WTC11 (cell line): ENCODE measurements at regions not wholly inside any gene's neighbourhood (a gene's known extent, or its start where the extent isn't known, plus 50 kb on each side); places are given as distances from the start of the nearest gene placed in this dataset.

Experiments
- ATAC-seq: fragments of 200-7000 bp; cut with Tn5 transposase; 2 replicates; pipeline ENCODE4 v1.10.0; 2021; ENCODE audit warnings: mild to moderate bottlenecking, moderate library complexity
- CTCF ChIA-PET: fragments of 300-600 bp; sonication (Branson Sonifier 250); formaldehyde crosslinking; loops from one replicate; lab custom pipeline; 2021; ENCODE audit warnings: antibody characterized with exemption; lab: Charles Lee
- POLR2A ChIA-PET: fragments of 350-600 bp; sonication (Branson Sonifier 250); formaldehyde crosslinking; loops from one replicate; lab custom pipeline; 2021; ENCODE audit warnings: antibody characterized with exemption; lab: Charles Lee
- DNase-seq: peaks from one replicate; pipeline ENCODE4 v3.0.0; 2021; ENCODE audit warnings: low spot score
- H3K27ac Mint-ChIP-seq: 2 replicates; pipeline ENCODE4 v1.8.0; 2021; ENCODE audit warnings: mixed read lengths
- H3K27me3 Mint-ChIP-seq: 2 replicates; pipeline ENCODE4 v1.8.0; 2021; ENCODE audit warnings: low read depth, mild to moderate bottlenecking, moderate library complexity, mixed read lengths
- H3K36me3 Mint-ChIP-seq: 2 replicates; pipeline ENCODE4 v1.8.0; 2021; ENCODE audit warnings: mixed read lengths
- H3K4me1 Mint-ChIP-seq: 2 replicates; pipeline ENCODE4 v1.8.0; 2022; ENCODE audit warnings: mixed read lengths
- H3K4me3 Mint-ChIP-seq: 2 replicates; pipeline ENCODE4 v1.8.0; 2021; ENCODE audit warnings: mild to moderate bottlenecking, moderate library complexity, mixed read lengths
- H3K9me3 Mint-ChIP-seq: 2 replicates; pipeline ENCODE4 v1.8.0; 2021; ENCODE audit warnings: mixed read lengths
- CREM ChIP-seq: sonication (generic); formaldehyde crosslinking; IDR thresholded peaks from 2 replicates; pipeline ENCODE4 v1.8.1; 2022; ENCODE audit warnings: mild to moderate bottlenecking, missing genetic modification reagents, moderate library complexity
- GRHL2 ChIP-seq: fragments of 250-450 bp; sonication (Bioruptor Pico); IDR thresholded peaks from 2 replicates; pipeline ENCODE4 v1.8.0; 2022; ENCODE audit warnings: mild to moderate bottlenecking, moderate library complexity; ENCODE audit not compliant: insufficient replicate concordance, severe bottlenecking
- JUN ChIP-seq: sonication (generic); formaldehyde crosslinking; IDR thresholded peaks from 2 replicates; pipeline ENCODE4 v1.8.0; 2023; ENCODE audit warnings: mild to moderate bottlenecking, missing genetic modification reagents
- MYBL2 ChIP-seq: sonication (generic); formaldehyde crosslinking; IDR thresholded peaks from 2 replicates; pipeline ENCODE4 v1.8.1; 2023; ENCODE audit warnings: mild to moderate bottlenecking, moderate library complexity, missing genetic modification reagents
- NFATC4 ChIP-seq: fragments of 250-450 bp; sonication (Bioruptor Pico); IDR thresholded peaks from 2 replicates; pipeline ENCODE4 v1.9.0; 2021; ENCODE audit warnings: mild to moderate bottlenecking
- NFYB ChIP-seq: sonication (generic); formaldehyde crosslinking; conservative IDR thresholded peaks from 2 replicates; pipeline ENCODE4 v1.8.0; 2022; ENCODE audit warnings: low read depth, missing genetic modification reagents
- NR2C2 ChIP-seq: sonication (generic); formaldehyde crosslinking; IDR thresholded peaks from 2 replicates; pipeline ENCODE4 v1.8.0; 2022; ENCODE audit warnings: mild to moderate bottlenecking, missing genetic modification reagents
- NR3C1 ChIP-seq: sonication (generic); formaldehyde crosslinking; conservative IDR thresholded peaks from 2 replicates; pipeline ENCODE4 v1.8.1; 2023; ENCODE audit warnings: low read depth, mild to moderate bottlenecking, missing genetic modification reagents
- RELA ChIP-seq: sonication (generic); formaldehyde crosslinking; IDR thresholded peaks from 2 replicates; pipeline ENCODE4 v1.8.1; 2022; ENCODE audit warnings: missing genetic modification reagents, mild to moderate bottlenecking, borderline replicate concordance
- TCF7 ChIP-seq: sonication (generic); formaldehyde crosslinking; IDR thresholded peaks from 2 replicates; pipeline ENCODE4 v1.8.0; 2022; ENCODE audit warnings: mild to moderate bottlenecking, low read depth, missing genetic modification reagents, moderate library complexity
- ZNF121 ChIP-seq: sonication (generic); formaldehyde crosslinking; IDR thresholded peaks from 2 replicates; pipeline ENCODE4 v1.8.0; 2023; ENCODE audit warnings: missing genetic modification reagents
- ZNF671 ChIP-seq: fragments of 250-450 bp; sonication (Bioruptor Pico); IDR thresholded peaks from 2 replicates; pipeline ENCODE4 v1.8.0; 2021; ENCODE audit warnings: mild to moderate bottlenecking
- TF ChIP-seq, protein P1 (sequence below): fragments of 250-450 bp; sonication (Bioruptor Pico); IDR thresholded peaks from 2 replicates; pipeline ENCODE4 v2.1.2; 2022; ENCODE audit warnings: mild to moderate bottlenecking, moderate library complexity
- TF ChIP-seq, protein P2 (sequence below): sonication (generic); formaldehyde crosslinking; IDR thresholded peaks from 2 replicates; pipeline ENCODE4 v1.8.0; 2022; ENCODE audit warnings: mild to moderate bottlenecking, missing genetic modification reagents
- TF ChIP-seq, protein P3 (sequence below): sonication (generic); formaldehyde crosslinking; IDR thresholded peaks from 2 replicates; pipeline ENCODE4 v1.8.0; 2023; ENCODE audit warnings: missing genetic modification reagents, mild to moderate bottlenecking, borderline replicate concordance
- TF ChIP-seq, protein P4 (sequence below): sonication (generic); formaldehyde crosslinking; IDR thresholded peaks from 2 replicates; pipeline ENCODE4 v1.8.1; 2022; ENCODE audit warnings: low read depth, mild to moderate bottlenecking, moderate library complexity, missing genetic modification reagents, borderline replicate concordance
- TF ChIP-seq, protein P5 (sequence below): sonication (generic); formaldehyde crosslinking; IDR thresholded peaks from 2 replicates; pipeline ENCODE4 v1.8.0; 2022; ENCODE audit warnings: mild to moderate bottlenecking, missing genetic modification reagents

DNA sequence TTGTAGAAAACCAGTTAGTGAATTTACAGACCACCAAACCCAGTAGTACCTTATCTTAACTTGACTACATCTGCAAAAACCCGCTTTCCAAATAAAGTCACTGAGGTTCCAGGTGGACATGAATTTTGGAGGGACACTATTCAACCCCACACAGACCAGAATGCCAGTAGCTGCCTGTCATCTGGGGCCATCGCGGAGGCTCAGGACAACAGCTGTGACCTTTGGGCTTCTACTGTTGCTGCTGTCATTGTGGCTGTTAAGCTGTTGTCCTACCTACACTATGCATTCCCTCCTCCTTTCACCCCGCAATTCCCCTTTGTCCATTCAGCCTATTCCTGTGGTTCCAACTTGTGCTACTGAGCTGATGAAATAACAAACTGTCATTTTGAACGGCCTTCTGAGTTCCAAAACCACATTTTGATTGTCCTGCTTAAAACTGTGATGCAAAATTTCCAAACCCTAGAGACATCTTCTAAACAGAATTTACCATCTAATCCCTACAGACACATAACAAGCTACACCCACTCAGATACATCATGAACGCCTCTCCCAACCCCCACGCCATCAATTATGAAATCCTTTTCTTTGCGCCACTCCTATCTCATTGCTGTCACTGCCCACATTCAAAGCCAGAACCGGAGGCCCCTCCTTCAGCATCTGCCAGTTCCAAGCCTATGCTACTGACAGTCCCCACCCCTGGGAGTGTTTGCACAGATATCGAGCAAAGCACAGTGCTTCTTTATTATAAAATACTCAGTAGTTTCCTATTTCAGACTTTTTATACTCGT is 125.0 kb downstream of the C6orf118 start:
- DNase-seq (no peak), ATAC-seq (no peak)
- ChIA-PET CTCF (interaction anchor here (0.8 kb wide), 1 partner anchor 60 kb away, joined by 4 read pairs; no protein-coding TSS in a partner anchor), POLR2A (no interaction called here)
- TF ChIP-seq, protein P1, sequence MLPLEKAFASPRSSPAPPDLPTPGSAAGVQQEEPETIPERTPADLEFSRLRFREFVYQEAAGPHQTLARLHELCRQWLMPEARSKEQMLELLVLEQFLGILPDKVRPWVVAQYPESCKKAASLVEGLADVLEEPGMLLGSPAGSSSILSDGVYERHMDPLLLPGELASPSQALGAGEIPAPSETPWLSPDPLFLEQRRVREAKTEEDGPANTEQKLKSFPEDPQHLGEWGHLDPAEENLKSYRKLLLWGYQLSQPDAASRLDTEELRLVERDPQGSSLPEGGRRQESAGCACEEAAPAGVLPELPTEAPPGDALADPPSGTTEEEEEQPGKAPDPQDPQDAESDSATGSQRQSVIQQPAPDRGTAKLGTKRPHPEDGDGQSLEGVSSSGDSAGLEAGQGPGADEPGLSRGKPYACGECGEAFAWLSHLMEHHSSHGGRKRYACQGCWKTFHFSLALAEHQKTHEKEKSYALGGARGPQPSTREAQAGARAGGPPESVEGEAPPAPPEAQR (CRISPR knock-in tag) = no peak
- no peak for TF ChIP-seq JUN (CRISPR knock-in tag)
- Mint-ChIP-seq H3K27me3 (no peaks in the 10 kb centered on the region), H3K4me3 (no peak overlapping the region), H3K9me3 (peaks cover 18% of the 10 kb centered on the region), H3K36me3 (peaks cover 7% of the 10 kb centered on the region; the same call in 1 of the 2 replicates), H3K4me1 (no peaks in the 10 kb centered on the region), H3K27ac (no peak overlapping the region)

DNA sequence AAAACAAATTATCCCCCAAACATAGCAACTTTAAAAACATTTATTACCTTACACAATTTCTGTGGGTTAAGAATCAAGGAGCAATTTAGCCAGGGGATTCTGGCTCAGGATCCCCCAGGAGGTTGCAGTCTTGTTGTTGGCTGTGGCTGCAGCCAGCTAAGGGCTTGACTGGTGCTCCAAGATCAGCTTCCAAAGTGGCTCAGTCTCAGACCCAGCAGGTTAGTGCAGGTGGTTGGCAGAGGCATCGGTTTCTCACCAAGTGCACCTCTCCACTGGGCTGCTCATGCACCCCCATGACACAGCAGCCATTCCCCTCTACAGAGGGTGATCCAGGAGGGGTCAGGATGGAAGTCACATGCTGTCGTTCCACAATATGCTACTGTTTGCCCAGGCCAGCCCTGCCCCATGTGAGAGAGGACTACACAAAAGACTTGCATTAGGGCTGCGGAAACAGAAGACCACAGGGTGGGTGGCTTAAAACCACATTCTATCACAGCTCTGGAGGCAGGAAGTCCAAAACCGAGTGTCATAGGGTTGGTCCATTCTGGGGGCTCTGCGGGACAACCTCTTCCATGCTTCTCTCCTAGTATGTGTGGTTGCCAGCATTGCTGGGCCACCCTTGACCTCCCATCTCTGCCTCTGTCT is 125.8 kb downstream of the C6orf118 start:
- Mint-ChIP-seq H3K27me3 (no peaks in the 10 kb centered on the region), H3K27ac (no peak overlapping the region), H3K4me1 (no peaks in the 10 kb centered on the region), H3K36me3 (peaks cover 7% of the 10 kb centered on the region; the same call in 1 of the 2 replicates), H3K9me3 (peaks cover 18% of the 10 kb centered on the region), H3K4me3 (no peak overlapping the region)
- CTCF ChIA-PET = no interaction called here
- DNase-seq (no peak), ATAC-seq (no peak)
- POLR2A ChIA-PET = no interaction called here
- TF ChIP-seq ZNF671 (CRISPR knock-in tag) (no peak), NR2C2 (CRISPR knock-in tag) (no peak), ZNF121 (CRISPR knock-in tag) (no peak), CREM (no peak), GRHL2 (CRISPR knock-in tag) (no peak), NFYB (CRISPR knock-in tag) (no peak), NR3C1 (CRISPR knock-in tag) (no peak), NFATC4 (CRISPR knock-in tag) (no peak), TCF7 (CRISPR knock-in tag) (no peak), RELA (CRISPR knock-in tag) (no peak), MYBL2 (CRISPR knock-in tag) (no peak)
- TF ChIP-seq, protein P2, sequence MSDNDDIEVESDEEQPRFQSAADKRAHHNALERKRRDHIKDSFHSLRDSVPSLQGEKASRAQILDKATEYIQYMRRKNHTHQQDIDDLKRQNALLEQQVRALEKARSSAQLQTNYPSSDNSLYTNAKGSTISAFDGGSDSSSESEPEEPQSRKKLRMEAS (CRISPR knock-in tag) = no peak
- TF ChIP-seq, protein P3, sequence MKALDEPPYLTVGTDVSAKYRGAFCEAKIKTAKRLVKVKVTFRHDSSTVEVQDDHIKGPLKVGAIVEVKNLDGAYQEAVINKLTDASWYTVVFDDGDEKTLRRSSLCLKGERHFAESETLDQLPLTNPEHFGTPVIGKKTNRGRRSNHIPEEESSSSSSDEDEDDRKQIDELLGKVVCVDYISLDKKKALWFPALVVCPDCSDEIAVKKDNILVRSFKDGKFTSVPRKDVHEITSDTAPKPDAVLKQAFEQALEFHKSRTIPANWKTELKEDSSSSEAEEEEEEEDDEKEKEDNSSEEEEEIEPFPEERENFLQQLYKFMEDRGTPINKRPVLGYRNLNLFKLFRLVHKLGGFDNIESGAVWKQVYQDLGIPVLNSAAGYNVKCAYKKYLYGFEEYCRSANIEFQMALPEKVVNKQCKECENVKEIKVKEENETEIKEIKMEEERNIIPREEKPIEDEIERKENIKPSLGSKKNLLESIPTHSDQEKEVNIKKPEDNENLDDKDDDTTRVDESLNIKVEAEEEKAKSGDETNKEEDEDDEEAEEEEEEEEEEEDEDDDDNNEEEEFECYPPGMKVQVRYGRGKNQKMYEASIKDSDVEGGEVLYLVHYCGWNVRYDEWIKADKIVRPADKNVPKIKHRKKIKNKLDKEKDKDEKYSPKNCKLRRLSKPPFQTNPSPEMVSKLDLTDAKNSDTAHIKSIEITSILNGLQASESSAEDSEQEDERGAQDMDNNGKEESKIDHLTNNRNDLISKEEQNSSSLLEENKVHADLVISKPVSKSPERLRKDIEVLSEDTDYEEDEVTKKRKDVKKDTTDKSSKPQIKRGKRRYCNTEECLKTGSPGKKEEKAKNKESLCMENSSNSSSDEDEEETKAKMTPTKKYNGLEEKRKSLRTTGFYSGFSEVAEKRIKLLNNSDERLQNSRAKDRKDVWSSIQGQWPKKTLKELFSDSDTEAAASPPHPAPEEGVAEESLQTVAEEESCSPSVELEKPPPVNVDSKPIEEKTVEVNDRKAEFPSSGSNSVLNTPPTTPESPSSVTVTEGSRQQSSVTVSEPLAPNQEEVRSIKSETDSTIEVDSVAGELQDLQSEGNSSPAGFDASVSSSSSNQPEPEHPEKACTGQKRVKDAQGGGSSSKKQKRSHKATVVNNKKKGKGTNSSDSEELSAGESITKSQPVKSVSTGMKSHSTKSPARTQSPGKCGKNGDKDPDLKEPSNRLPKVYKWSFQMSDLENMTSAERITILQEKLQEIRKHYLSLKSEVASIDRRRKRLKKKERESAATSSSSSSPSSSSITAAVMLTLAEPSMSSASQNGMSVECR (CRISPR knock-in tag) = no peak
- TF ChIP-seq, protein P4, sequence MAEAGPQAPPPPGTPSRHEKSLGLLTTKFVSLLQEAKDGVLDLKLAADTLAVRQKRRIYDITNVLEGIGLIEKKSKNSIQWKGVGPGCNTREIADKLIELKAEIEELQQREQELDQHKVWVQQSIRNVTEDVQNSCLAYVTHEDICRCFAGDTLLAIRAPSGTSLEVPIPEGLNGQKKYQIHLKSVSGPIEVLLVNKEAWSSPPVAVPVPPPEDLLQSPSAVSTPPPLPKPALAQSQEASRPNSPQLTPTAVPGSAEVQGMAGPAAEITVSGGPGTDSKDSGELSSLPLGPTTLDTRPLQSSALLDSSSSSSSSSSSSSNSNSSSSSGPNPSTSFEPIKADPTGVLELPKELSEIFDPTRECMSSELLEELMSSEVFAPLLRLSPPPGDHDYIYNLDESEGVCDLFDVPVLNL (CRISPR knock-in tag) = no peak
- TF ChIP-seq, protein P5, sequence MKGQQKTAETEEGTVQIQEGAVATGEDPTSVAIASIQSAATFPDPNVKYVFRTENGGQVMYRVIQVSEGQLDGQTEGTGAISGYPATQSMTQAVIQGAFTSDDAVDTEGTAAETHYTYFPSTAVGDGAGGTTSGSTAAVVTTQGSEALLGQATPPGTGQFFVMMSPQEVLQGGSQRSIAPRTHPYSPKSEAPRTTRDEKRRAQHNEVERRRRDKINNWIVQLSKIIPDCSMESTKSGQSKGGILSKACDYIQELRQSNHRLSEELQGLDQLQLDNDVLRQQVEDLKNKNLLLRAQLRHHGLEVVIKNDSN = no peak
